ENCODE measurements at regions not wholly inside any gene's neighbourhood (a gene's known extent, or its start where the extent isn't known, plus 50 kb on each side); places are given as distances from the start of the nearest gene placed in this dataset.

DNA sequence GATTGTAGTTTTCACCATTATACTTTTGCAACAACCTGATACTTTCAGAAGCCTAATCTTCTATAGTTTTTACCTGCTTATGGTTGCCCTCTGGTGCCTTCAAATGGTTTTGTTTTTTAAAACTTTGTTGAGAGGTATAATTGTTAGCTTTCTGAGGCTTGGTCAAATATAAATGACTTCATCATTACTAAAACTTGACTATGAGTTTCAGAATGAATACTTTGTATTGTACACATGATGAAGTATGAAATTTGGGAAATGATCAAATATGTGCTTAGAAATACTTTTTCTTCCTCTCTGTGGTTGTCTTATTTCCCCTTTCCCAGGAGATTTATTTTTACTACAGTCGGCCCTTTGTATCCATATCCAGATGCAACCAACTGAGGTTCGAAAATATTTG is 151.8 kb upstream of the B3GALT2 start:
- no peak for TF ChIP-seq ZFX (IDR thresholded peaks at IDR 0.05; ENCODE audit: borderline replicate concordance)
- TF ChIP-seq, protein P1, sequence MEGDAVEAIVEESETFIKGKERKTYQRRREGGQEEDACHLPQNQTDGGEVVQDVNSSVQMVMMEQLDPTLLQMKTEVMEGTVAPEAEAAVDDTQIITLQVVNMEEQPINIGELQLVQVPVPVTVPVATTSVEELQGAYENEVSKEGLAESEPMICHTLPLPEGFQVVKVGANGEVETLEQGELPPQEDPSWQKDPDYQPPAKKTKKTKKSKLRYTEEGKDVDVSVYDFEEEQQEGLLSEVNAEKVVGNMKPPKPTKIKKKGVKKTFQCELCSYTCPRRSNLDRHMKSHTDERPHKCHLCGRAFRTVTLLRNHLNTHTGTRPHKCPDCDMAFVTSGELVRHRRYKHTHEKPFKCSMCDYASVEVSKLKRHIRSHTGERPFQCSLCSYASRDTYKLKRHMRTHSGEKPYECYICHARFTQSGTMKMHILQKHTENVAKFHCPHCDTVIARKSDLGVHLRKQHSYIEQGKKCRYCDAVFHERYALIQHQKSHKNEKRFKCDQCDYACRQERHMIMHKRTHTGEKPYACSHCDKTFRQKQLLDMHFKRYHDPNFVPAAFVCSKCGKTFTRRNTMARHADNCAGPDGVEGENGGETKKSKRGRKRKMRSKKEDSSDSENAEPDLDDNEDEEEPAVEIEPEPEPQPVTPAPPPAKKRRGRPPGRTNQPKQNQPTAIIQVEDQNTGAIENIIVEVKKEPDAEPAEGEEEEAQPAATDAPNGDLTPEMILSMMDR (IDR thresholded peaks at IDR 0.05): no peak
- no peak overlapping the region for H3K27ac ChIP-seq

DNA sequence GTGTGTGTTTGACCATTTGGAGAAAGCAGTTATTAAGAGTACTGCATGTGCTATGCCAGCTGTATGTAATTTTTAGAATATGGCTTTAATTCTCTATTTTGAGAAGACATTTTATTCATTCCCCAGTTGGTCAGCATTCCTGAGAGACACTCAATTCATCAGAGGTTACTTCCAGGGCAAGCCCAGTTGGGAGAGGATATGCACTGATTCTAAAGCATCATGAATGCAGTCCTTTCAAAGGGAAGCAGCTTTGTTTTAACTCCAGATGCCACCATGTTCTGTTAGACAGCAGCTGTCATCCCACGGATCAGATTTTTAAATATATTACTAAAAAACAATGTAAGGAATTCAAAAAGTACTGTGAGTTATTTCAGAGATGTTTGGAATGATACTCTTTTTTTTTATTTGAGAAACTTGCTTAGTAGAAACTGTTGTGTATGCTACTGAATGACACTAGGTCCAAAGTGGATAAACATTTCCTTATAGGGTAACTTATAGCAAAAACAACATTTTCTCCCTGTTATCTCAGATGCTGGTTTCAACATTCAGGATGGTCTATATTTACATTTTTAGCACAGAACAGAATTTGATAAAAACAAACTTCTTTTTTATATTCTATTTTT is 149.5 kb upstream of the B3GALT2 start:
- H3K27ac ChIP-seq: no peak overlapping the region

DNA sequence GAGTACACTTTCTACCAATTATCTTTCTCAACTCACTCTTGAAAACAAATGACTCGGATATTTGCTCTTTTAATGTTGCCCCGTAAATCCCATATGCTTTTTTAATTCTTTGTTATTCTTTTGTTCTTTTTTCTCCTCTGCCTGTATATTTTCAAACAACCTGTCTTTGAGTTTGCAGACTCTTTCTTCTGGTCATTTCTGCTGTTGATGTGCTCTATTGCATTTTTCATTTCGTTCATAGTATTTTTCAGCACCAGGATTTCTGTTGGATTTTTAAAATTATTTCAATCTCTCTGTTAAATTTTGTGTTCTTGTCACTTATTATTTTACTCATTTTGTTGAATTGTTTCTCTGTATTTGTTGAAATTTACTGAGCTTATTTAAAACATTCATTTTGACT is 146.8 kb upstream of the B3GALT2 start:
- no peak for TF ChIP-seq ZFX (IDR thresholded peaks at IDR 0.05; ENCODE audit: borderline replicate concordance)
- TF ChIP-seq, protein P1 (IDR thresholded peaks at IDR 0.05): no peak
- H3K27ac ChIP-seq: no peak overlapping the region

More for the DNA sequence above, 149.5 kb upstream of the B3GALT2 start:
- TF ChIP-seq ZFX (IDR thresholded peaks at IDR 0.05; ENCODE audit: borderline replicate concordance): no peak
- TF ChIP-seq, protein P1 (IDR thresholded peaks at IDR 0.05): no peak

DNA sequence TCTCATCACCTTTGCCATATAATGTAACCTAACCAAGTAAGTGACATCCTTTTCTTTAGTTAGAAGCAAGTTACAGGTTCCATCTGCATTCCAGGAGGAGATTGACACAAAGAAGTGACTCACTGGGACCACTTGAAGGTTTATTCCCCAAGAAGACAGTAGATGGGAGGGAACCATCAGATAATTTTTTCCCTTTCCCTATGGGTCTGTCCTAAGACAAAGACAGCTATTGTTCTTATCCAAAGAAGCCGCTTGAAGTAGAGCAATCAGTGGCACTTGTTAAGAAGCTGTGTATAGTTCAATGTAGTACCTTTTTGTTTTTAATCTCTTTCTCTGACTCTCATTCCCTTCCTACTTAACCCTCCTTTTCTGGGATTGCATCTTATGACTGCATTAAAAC is 139.9 kb upstream of the B3GALT2 start:
- H3K27ac ChIP-seq: no peak overlapping the region
- TF ChIP-seq ZFX (IDR thresholded peaks at IDR 0.05; ENCODE audit: borderline replicate concordance): no peak
- TF ChIP-seq, protein P1 (IDR thresholded peaks at IDR 0.05): no peak

DNA sequence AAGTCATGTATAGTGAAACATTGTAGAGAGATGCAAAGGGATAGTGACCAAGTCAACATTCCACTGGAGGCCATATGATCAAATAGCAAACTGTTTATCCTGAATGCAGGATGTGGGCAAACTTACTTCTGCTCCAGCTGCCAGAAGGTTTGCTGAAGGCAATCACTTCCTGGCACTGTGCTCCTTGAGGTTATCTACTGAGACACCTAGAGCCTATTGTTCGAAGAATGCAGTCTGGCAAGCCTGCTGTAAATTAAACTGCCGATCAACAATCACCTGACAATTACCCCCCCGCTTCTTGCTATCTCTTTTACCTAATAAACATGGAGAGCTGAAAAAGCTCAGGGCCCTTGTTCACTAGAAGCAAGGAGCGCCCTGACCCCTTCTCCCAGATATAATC is 139.4 kb upstream of the B3GALT2 start:
- TF ChIP-seq, protein P1 (IDR thresholded peaks at IDR 0.05): no peak
- no peak for TF ChIP-seq ZFX (IDR thresholded peaks at IDR 0.05; ENCODE audit: borderline replicate concordance)
- no peak overlapping the region for H3K27ac ChIP-seq

DNA sequence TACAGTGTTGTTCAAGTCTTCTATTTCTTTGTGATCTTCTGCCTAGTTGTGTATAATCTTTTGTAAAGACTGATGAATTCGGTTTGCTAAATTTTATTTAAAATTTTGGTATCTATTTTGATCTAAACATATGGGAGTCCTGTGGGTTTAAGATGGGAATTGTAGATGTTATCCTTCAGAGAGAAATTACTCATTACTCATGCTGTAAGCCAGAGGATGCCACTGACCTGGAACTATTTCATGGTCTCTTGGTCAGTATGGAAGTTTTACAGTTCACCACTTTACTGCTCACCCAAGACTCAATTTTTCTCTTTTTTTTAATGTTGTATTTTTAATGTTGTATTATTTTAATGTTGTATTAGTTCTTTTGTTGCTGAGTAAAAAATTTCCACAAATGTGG is 138.6 kb upstream of the B3GALT2 start:
- no peak overlapping the region for H3K27ac ChIP-seq
- no peak for TF ChIP-seq ZFX (IDR thresholded peaks at IDR 0.05; ENCODE audit: borderline replicate concordance)
- TF ChIP-seq, protein P1 (IDR thresholded peaks at IDR 0.05): no peak

DNA sequence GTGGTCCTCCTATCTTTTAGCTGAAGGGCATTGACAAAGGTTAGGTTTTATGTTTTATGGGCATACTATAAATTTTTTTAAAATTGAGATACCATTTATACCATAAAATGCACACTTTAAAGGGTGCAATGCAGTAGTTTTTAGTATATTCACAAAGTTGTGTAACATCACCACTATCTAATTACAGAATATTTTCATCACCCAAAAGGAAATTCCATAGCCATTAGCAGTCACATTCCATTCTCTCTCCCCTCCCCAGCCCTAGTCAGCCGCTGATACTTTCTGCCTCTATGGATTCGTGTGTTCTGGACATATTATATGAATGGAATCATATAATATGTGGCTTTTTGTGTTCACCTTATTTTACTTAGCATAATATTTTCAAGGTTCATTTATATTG is 135.8 kb upstream of the B3GALT2 start:
- no peak overlapping the region for H3K27ac ChIP-seq
- TF ChIP-seq ZFX (IDR thresholded peaks at IDR 0.05; ENCODE audit: borderline replicate concordance): no peak
- TF ChIP-seq, protein P1 (IDR thresholded peaks at IDR 0.05): no peak

Data from 22Rv1 (cell line).